ENCODE measurements at regions not wholly inside any gene's neighbourhood (a gene's known extent, or its start where the extent isn't known, plus 50 kb on each side); places are given as distances from the start of the nearest gene placed in this dataset.

- no peak for TF ChIP-seq CTCF (IDR thresholded peaks at IDR 0.05)
- TF ChIP-seq POLR2AphosphoS5 (IDR thresholded peaks at IDR 0.05): no peak
Measured at GRCh38 chr22:23392420-23393121, 187.5 kb downstream of the IGLL1 start.

Data from sigmoid colon (tissue), 4 donors.